Trophoblast cell (in vitro differentiated cells and primary cell): ENCODE measurements at regions not wholly inside any gene's neighbourhood (a gene's known extent, or its start where the extent isn't known, plus 50 kb on each side); places are given as distances from the start of the nearest gene placed in this dataset.

ENCODE experiments used
- DNase-seq, 2 donors: peaks; one replicate each; pipeline ENCODE4 v3.0.0-alpha.2; 2016
- H2AFZ ChIP-seq: 2 replicates; pipeline ENCODE4 v1.6.1; 2013; ENCODE audit warnings: low read length, moderate library complexity, mild to moderate bottlenecking; ENCODE audit not compliant: insufficient read depth, poor library complexity
- H2AK5ac ChIP-seq: 2 replicates; pipeline ENCODE4 v1.6.1; 2013; ENCODE audit warnings: mild to moderate bottlenecking, low read length
- H2BK120ac ChIP-seq: 2 replicates; pipeline ENCODE4 v1.6.1; 2013; ENCODE audit warnings: low read length, mild to moderate bottlenecking, moderate library complexity; ENCODE audit not compliant: insufficient read depth, poor library complexity
- H2BK12ac ChIP-seq: 2 replicates; pipeline ENCODE4 v1.6.1; 2013; ENCODE audit warnings: mild to moderate bottlenecking, low read length, moderate library complexity
- H2BK5ac ChIP-seq: 2 replicates; pipeline ENCODE4 v1.6.1; 2013; ENCODE audit warnings: low read length, low read depth, moderate library complexity, mild to moderate bottlenecking; ENCODE audit not compliant: poor library complexity
- H3K14ac ChIP-seq: 2 replicates; pipeline ENCODE4 v1.6.1; 2013; ENCODE audit warnings: mild to moderate bottlenecking, low read length
- H3K18ac ChIP-seq: 2 replicates; pipeline ENCODE4 v1.6.1; 2013; ENCODE audit warnings: mild to moderate bottlenecking, low read length
- H3K23ac ChIP-seq: 2 replicates; pipeline ENCODE4 v1.6.1; 2013; ENCODE audit warnings: low read length
- H3K27ac ChIP-seq: 2 replicates; pipeline ENCODE4 v1.5.1; 2013; ENCODE audit warnings: low read depth, mild to moderate bottlenecking, inconsistent platforms, low read length, moderate library complexity
- H3K27me3 ChIP-seq: 2 replicates; pipeline ENCODE4 v1.6.1; 2013; ENCODE audit warnings: inconsistent platforms, mild to moderate bottlenecking, low read length, moderate library complexity; ENCODE audit not compliant: insufficient read depth
- H3K36me3 ChIP-seq, 2 experiments: 1 replicate in 1 of 2; 2 replicates in 1 of 2; pipeline ENCODE4 v1.6.1; 2013; ENCODE audit warnings: low read length in 2 of 2, mild to moderate bottlenecking in 2 of 2, moderate library complexity in 1 of 2; ENCODE audit not compliant: insufficient read depth in 2 of 2, control insufficient read depth in 1 of 2
- H3K4ac ChIP-seq: 2 replicates; pipeline ENCODE4 v1.6.1; 2013; ENCODE audit warnings: low read depth, mild to moderate bottlenecking, low read length, moderate library complexity
- H3K4me1 ChIP-seq, 2 experiments: 1 replicate in 1 of 2; 2 replicates in 1 of 2; pipeline ENCODE4 v1.6.1; 2013; ENCODE audit warnings: low read length in 2 of 2, mild to moderate bottlenecking in 2 of 2, moderate library complexity in 1 of 2; ENCODE audit not compliant: insufficient read depth in 2 of 2, control insufficient read depth in 1 of 2
- H3K4me2 ChIP-seq: 2 replicates; pipeline ENCODE4 v1.6.1; 2013; ENCODE audit warnings: inconsistent platforms, mild to moderate bottlenecking, low read length, moderate library complexity
- H3K4me3 ChIP-seq: 2 replicates; pipeline ENCODE4 v1.5.1; 2013; ENCODE audit warnings: mild to moderate bottlenecking, low read depth, low read length, inconsistent platforms
- H3K79me1 ChIP-seq: one replicate; pipeline ENCODE4 v1.6.1; 2013; ENCODE audit warnings: low read length
- H3K79me2 ChIP-seq: 2 replicates; pipeline ENCODE4 v1.6.1; 2013; ENCODE audit warnings: low read length, mild to moderate bottlenecking; ENCODE audit not compliant: control insufficient read depth, insufficient read depth, poor library complexity
- H3K9ac ChIP-seq: 2 replicates; pipeline ENCODE4 v1.6.1; 2013; ENCODE audit warnings: mild to moderate bottlenecking, low read length
- H3K9me3 ChIP-seq: 2 replicates; pipeline ENCODE4 v1.6.1; 2013; ENCODE audit warnings: low read depth, mild to moderate bottlenecking, control low read depth, inconsistent platforms, low read length; ENCODE audit not compliant: insufficient read depth
- H4K12ac ChIP-seq: 2 replicates; pipeline ENCODE4 v1.6.1; 2013; ENCODE audit warnings: low read depth, mild to moderate bottlenecking, low read length, moderate library complexity
- H4K8ac ChIP-seq: 2 replicates; pipeline ENCODE4 v1.6.1; 2013; ENCODE audit warnings: low read depth, mild to moderate bottlenecking, low read length, moderate library complexity
- H4K91ac ChIP-seq: one replicate; pipeline ENCODE4 v1.6.1; 2013; ENCODE audit warnings: low read depth, mild to moderate bottlenecking, low read length, moderate library complexity
- WGBS: extraction: QIAGEN DNeasy Blood & Tissue Kit; methylation state at CpG from one replicate; pipeline ENCODE4 v1.1.7; 2013; ENCODE audit warnings: missing lambda C conversion rate; ENCODE audit not compliant: insufficient read length, insufficient coverage; ENCODE audit errors: extremely low coverage; 5-methylcytosine and 5-hydroxymethylcytosine counted together

DNA sequence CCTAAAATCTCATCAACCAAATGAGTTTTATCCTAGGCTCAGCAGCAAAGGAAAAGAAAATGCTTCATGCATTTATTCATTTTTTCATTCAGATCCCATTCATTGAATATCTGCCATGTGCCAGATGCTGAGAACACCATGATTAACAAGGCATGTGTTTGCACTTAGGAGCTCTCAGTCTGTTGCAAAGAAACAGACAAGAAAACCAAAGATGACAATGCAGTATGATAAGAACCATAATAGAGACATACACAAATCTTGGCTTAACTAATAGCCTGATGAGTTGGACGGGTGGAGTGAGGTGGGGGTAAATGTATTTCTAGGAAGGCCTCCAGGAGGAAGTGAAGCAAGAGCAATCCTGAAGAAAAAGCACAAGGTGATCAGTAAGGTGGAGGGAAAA, 177.8 kb upstream of the SCN7A start:
- H3K4me2 ChIP-seq: no peak overlapping the region
- no peak overlapping the region for H2BK120ac ChIP-seq
- H3K14ac ChIP-seq: no peak overlapping the region
- no peak overlapping the region for H2BK12ac ChIP-seq
- H3K4me3 ChIP-seq: no peak overlapping the region
- H3K79me1 ChIP-seq: no peaks in the 10 kb centered on the region
- H4K91ac ChIP-seq: no peak overlapping the region
- H4K8ac ChIP-seq: no peak overlapping the region
- no peak overlapping the region for H3K18ac ChIP-seq
- H3K27me3 ChIP-seq: no peaks in the 10 kb centered on the region
- H3K4me1 ChIP-seq: no peaks in the 10 kb centered on the region
- no peaks in the 10 kb centered on the region for H3K36me3 ChIP-seq
- H2AK5ac ChIP-seq: no peak overlapping the region
- no peak for DNase-seq
- no peak overlapping the region for H3K4ac ChIP-seq
- H4K12ac ChIP-seq: no peak overlapping the region
- WGBS: no CpG with 5 or more reads among the region's 1 CpG
- no peak overlapping the region for H3K23ac ChIP-seq
- H3K79me2 ChIP-seq: no peaks in the 10 kb centered on the region
- no peak overlapping the region for H2BK5ac ChIP-seq
- no peaks in the 10 kb centered on the region for H3K9me3 ChIP-seq
- H3K9ac ChIP-seq: no peak overlapping the region
- H2AFZ ChIP-seq: no peak overlapping the region
- H3K27ac ChIP-seq: no peak overlapping the region

DNA sequence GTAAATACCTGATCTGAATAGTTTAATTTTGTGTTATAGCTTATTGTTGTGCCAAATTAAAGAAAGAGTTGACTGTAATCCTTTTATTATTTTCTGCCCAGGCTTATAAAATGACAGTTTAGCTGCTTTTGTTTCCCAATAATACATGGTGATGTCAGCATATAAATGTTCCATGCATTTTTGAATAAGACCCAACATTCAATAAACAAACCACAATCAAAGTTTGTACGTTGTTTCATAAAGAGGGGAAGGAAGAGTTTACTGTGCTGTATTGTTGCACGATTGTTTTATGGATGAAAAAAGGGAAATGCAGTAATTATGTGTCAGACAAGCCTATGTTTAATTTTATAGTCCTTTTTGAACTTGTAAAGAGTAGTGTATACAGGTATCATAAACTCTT, 177.2 kb upstream of the SCN7A start:
- H3K27me3 ChIP-seq: no peaks in the 10 kb centered on the region
- H4K8ac ChIP-seq: no peak overlapping the region
- H3K4me2 ChIP-seq: no peak overlapping the region
- H2BK5ac ChIP-seq: no peak overlapping the region
- no peaks in the 10 kb centered on the region for H3K36me3 ChIP-seq
- H3K9ac ChIP-seq: no peak overlapping the region
- no peak for DNase-seq
- no peaks in the 10 kb centered on the region for H3K9me3 ChIP-seq
- H3K4me1 ChIP-seq: no peaks in the 10 kb centered on the region
- H2AK5ac ChIP-seq: no peak overlapping the region
- no peak overlapping the region for H3K4me3 ChIP-seq
- no CpG with 5 or more reads among the region's 2 CpGs for WGBS
- no peak overlapping the region for H3K4ac ChIP-seq
- H4K12ac ChIP-seq: no peak overlapping the region
- no peak overlapping the region for H3K23ac ChIP-seq
- no peak overlapping the region for H3K27ac ChIP-seq
- H4K91ac ChIP-seq: no peak overlapping the region
- H3K79me1 ChIP-seq: no peaks in the 10 kb centered on the region
- no peak overlapping the region for H2BK120ac ChIP-seq
- H2AFZ ChIP-seq: no peak overlapping the region
- H3K14ac ChIP-seq: no peak overlapping the region
- H3K79me2 ChIP-seq: no peaks in the 10 kb centered on the region
- no peak overlapping the region for H2BK12ac ChIP-seq
- H3K18ac ChIP-seq: no peak overlapping the region

DNA sequence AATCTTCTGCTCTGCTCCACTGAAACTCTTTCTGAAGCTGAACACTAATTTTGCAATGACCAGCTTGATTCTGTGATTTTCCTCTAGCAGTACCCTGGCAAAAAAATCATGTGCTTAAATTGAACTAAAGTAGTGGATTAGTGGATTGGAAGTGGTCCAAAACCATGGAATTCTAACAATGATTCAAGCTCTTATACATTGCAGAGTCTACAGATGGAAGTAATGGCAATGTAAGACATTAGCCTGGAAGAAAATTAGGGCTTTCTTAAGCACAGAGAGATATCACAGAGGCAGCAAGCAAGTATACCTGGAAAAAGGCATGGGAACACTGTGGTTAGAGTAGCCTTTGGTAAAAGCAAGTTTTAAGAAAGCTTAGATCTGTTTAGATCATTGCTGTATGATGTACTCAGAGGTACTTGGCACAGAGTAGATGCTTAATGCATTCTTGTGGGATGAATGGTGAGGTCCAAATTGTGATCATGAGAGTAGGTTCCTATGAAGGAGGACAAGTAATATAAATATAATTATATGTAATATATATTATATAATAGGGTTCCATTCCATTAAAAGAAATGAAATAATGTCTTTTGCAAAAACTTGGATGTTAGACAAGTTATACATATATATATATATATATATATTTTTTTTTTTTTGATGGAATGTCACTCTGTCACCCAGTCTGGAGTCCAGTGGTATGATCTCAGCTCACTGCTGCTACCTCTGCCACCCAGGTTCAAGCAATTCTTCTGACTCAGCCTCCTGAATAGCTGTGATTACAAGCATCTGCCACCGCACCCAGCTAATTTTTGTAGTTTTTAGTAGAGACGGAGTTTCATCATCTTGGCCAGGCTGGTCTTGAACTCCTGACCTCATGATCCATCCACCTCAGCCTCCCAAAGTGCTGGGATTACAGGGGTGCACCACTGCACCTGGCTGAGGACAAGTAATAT, 172.2 kb upstream of the SCN7A start:
- Histone ChIP-seq H3K4me1 (no peaks in the 10 kb centered on the region), H3K9ac (no peak overlapping the region), H3K27me3 (no peaks in the 10 kb centered on the region), H2BK12ac (no peak overlapping the region), H4K8ac (no peak overlapping the region), H3K4ac (no peak overlapping the region), H3K18ac (no peak overlapping the region), H3K79me2 (no peaks in the 10 kb centered on the region), H3K14ac (no peak overlapping the region), H2BK120ac (no peak overlapping the region), H3K36me3 (no peaks in the 10 kb centered on the region), H2AFZ (no peak overlapping the region), H3K27ac (no peak overlapping the region), H3K4me2 (no peak overlapping the region), H3K23ac (no peak overlapping the region), H2AK5ac (no peak overlapping the region), H4K12ac (no peak overlapping the region), H3K9me3 (no peaks in the 10 kb centered on the region), H3K79me1 (no peaks in the 10 kb centered on the region), H4K91ac (no peak overlapping the region), H3K4me3 (no peak overlapping the region), H2BK5ac (no peak overlapping the region)
- no peak for DNase-seq
- WGBS: no CpG with 5 or more reads among the region's 2 CpGs

DNA sequence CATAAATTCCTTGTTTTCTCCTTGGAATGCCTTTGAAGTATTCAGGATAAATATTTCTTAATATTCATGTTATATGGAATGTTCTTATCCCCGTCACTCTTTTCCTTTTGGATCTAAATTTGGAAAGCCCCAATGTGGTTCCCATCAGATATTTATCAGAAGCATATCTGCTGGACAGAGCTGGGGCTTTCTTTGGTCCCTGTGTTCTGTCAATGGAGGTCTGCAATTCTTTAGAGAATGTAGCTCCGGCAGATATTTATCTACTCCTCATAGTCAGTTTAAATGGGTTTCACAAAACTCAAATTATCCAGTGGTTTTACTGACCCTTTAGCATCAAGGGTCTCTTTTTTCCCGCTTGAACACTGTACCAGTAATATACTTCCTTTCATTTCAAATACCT, 167.8 kb upstream of the SCN7A start:
- no peak overlapping the region for H4K91ac ChIP-seq
- no peak overlapping the region for H3K18ac ChIP-seq
- no peak overlapping the region for H4K8ac ChIP-seq
- no peak overlapping the region for H2AK5ac ChIP-seq
- H3K4me1 ChIP-seq: no peaks in the 10 kb centered on the region
- H3K36me3 ChIP-seq: no peaks in the 10 kb centered on the region
- no peak overlapping the region for H3K14ac ChIP-seq
- H3K9ac ChIP-seq: no peak overlapping the region
- no peaks in the 10 kb centered on the region for H3K27me3 ChIP-seq
- H3K23ac ChIP-seq: no peak overlapping the region
- no peak for DNase-seq
- no peak overlapping the region for H2BK5ac ChIP-seq
- H3K4ac ChIP-seq: no peak overlapping the region
- H2AFZ ChIP-seq: no peak overlapping the region
- WGBS: no CpG with 5 or more reads among the region's 3 CpGs
- no peak overlapping the region for H2BK12ac ChIP-seq
- no peaks in the 10 kb centered on the region for H3K79me1 ChIP-seq
- H3K4me2 ChIP-seq: no peak overlapping the region
- no peaks in the 10 kb centered on the region for H3K79me2 ChIP-seq
- H3K9me3 ChIP-seq: no peaks in the 10 kb centered on the region
- H4K12ac ChIP-seq: no peak overlapping the region
- H3K4me3 ChIP-seq: no peak overlapping the region
- H3K27ac ChIP-seq: no peak overlapping the region
- H2BK120ac ChIP-seq: no peak overlapping the region
